AG09309 (cell line): ENCODE measurements at regions not wholly inside any gene's neighbourhood (a gene's known extent, or its start where the extent isn't known, plus 50 kb on each side); places are given as distances from the start of the nearest gene placed in this dataset.

Source experiments
- DNase-seq: peaks from one replicate; pipeline ENCODE4 v3.0.0-alpha.2; 2010; ENCODE audit warnings: low read depth
- H3K4me3 ChIP-seq: 2 replicates; pipeline ENCODE4 v1.5.1; 2011; ENCODE audit warnings: mild to moderate bottlenecking, low read depth, low read length, moderate library complexity; ENCODE audit not compliant: control insufficient read depth
- CTCF ChIP-seq: IDR thresholded peaks from 2 replicates; pipeline ENCODE4 v1.5.1; 2011; ENCODE audit warnings: mild to moderate bottlenecking, low read depth, low read length, inconsistent platforms; ENCODE audit not compliant: insufficient read depth, control insufficient read depth; ENCODE audit errors: missing control alignments

GRCh38 chr14:25274529-25274928, 224.6 kb upstream of the STXBP6 start:
- H3K4me3 ChIP-seq: no peak overlapping the region
- TF ChIP-seq CTCF: no peak
- DNase-seq: no peak

GRCh38 chr14:25267186-25267585, 217.2 kb upstream of the STXBP6 start:
- H3K4me3 ChIP-seq: no peak overlapping the region
- TF ChIP-seq CTCF: no peak
- DNase-seq: no peak

- no peak for DNase-seq
- H3K4me3 ChIP-seq: no peak overlapping the region
- no peak for TF ChIP-seq CTCF
These were observed 209.5 kb upstream of the STXBP6 start for GRCh38 chr14:25259470-25259869.

DNA sequence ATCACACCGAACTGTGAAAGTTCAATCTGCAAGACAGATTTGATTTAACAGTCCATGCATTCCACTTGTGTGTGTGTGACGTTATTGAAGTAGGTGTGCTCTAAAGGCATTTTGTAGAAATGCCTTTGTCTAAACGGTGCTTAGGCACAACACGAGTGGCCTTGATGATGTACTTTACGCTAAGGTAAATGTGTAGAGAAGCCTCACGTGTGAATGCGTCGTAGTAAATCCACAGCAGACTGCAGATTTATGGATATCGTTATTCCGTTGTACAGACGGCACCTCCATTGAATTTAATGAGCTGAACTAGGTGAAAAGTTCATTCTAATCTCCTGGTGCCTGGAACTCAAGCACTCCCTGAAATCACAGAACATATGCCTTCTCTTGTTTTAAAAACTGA, 202.8 kb upstream of the STXBP6 start:
- DNase-seq: no peak
- TF ChIP-seq CTCF: no peak
- no peak overlapping the region for H3K4me3 ChIP-seq

- TF ChIP-seq CTCF: no peak
- no peak overlapping the region for H3K4me3 ChIP-seq
- DNase-seq: no peak
These were observed 200.6 kb upstream of the STXBP6 start for GRCh38 chr14:25250516-25250915.

DNA sequence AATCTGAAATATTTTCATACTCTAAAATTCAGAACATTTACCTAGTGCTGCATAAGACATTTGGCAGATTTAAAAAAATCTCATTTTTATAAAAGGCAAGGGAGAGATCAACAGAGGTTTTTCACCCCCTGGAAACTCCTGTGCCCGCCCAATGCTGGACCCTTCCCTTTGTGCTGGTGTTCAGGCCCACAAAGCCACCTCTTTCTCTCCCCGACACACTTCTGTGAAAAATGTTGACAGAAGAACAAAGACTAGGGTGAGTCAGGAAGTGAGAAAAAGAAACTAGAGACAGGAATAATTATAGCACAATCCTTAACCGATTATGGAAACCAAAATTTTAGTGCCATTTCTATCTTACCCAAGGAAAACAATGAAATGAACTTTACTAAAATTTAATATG, 197.7 kb upstream of the STXBP6 start:
- TF ChIP-seq CTCF: no peak
- H3K4me3 ChIP-seq: no peak overlapping the region
- no peak for DNase-seq

DNA sequence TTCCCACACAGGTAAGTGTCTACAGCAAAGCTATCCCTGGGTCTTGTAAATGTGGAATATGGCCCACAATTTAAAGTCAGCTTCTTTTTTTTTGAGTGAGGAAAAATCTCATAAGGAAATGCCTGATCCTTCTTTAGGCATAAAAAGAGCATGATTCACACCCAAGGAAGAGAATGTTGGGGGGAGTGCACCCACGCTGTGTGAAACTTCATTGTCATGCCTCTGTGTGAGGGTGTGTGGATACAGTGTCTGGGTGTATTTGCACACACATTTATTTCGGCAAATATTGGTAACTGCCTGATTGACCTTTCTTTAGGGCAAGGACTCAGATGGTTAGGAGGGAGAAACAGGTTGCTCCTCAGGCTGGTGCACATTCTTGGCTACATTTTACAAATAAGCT, 196.8 kb upstream of the STXBP6 start:
- no peak for TF ChIP-seq CTCF
- DNase-seq: no peak
- no peak overlapping the region for H3K4me3 ChIP-seq
